HEK293 (cell line): ENCODE measurements at regions not wholly inside any gene's neighbourhood (a gene's known extent, or its start where the extent isn't known, plus 50 kb on each side); places are given as distances from the start of the nearest gene placed in this dataset.

ENCODE experiments used
- CTCF ChIA-PET: fragments of 350-600 bp; formaldehyde crosslinking; extraction: SDS; loops from one replicate; lab custom pipeline; 2021; ENCODE audit warnings: antibody characterized with exemption; lab: Yijun Ruan, JAX
- POLR2A ChIA-PET: fragments of 300-600 bp; formaldehyde crosslinking; extraction: SDS; loops from one replicate; lab custom pipeline; 2020; ENCODE audit warnings: antibody characterized with exemption, inconsistent platforms; lab: Yijun Ruan, JAX
- H3K27ac ChIP-seq: fragments of 200-500 bp; sonication (Bioruptor generic); 2 replicates; pipeline ENCODE4 v1.5.1; 2014; ENCODE audit warnings: low read depth, low read length, control low read depth, inconsistent platforms; ENCODE audit errors: extremely low read depth
- H3K36me3 ChIP-seq, 2 experiments: fragments of 200-500 bp in 1 of 2; sonication (Bioruptor generic) in 1 of 2; 1 replicate in 1 of 2; 2 replicates in 1 of 2; pipeline ENCODE4 v1.5.1; 2014 to 2017; ENCODE audit warnings: inconsistent platforms in 2 of 2, low read length in 2 of 2; ENCODE audit not compliant: control insufficient read depth in 2 of 2, insufficient read depth in 1 of 2
- H3K4me1 ChIP-seq: fragments of 200-500 bp; sonication (Bioruptor generic); 2 replicates; pipeline ENCODE4 v1.5.1; 2014; ENCODE audit warnings: mild to moderate bottlenecking, low read length, inconsistent platforms; ENCODE audit not compliant: control insufficient read depth, insufficient read depth
- H3K4me3 ChIP-seq: 2 replicates; pipeline ENCODE4 v1.5.1; 2011; ENCODE audit warnings: low read depth, mild to moderate bottlenecking, control low read depth, low read length, moderate library complexity
- H3K9me3 ChIP-seq: fragments of 200-500 bp; sonication (Bioruptor generic); 2 replicates; pipeline ENCODE4 v1.5.1; 2014; ENCODE audit warnings: low read depth, low read length, inconsistent platforms; ENCODE audit not compliant: control insufficient read depth, insufficient read depth
- EGR2 ChIP-seq: fragments of 450-650 bp; formaldehyde crosslinking; IDR thresholded peaks from 2 replicates; pipeline ENCODE4 v1.5.1; 2016; ENCODE audit warnings: low read depth, missing biosample characterization, missing genetic modification characterization
- FEZF1 ChIP-seq: fragments of 450-650 bp; formaldehyde crosslinking; IDR thresholded peaks from 2 replicates; pipeline ENCODE4 v1.5.1; 2016; ENCODE audit warnings: missing biosample characterization, missing genetic modification characterization
- GLI4 ChIP-seq: fragments of 450-650 bp; formaldehyde crosslinking; IDR thresholded peaks from 2 replicates; pipeline ENCODE4 v1.5.1; 2016; ENCODE audit warnings: missing biosample characterization, missing genetic modification characterization
- HOXD13 ChIP-seq: sonication (generic); formaldehyde crosslinking; IDR thresholded peaks from 2 replicates; pipeline ENCODE4 v1.8.0; 2022; ENCODE audit warnings: missing genetic modification reagents, borderline replicate concordance
- KLF16 ChIP-seq: fragments of 450-650 bp; formaldehyde crosslinking; IDR thresholded peaks from 2 replicates; pipeline ENCODE4 v1.5.1; 2017; ENCODE audit warnings: missing biosample characterization, missing genetic modification characterization
- SETDB1 ChIP-seq: IDR thresholded peaks from one replicate; pipeline ENCODE4 v1.6.1; 2017; ENCODE audit warnings: mild to moderate bottlenecking, low read length, moderate library complexity, mixed read lengths; ENCODE audit not compliant: insufficient read length
- YY1 ChIP-seq: fragments of 450-650 bp; formaldehyde crosslinking; IDR thresholded peaks from 2 replicates; pipeline ENCODE4 v1.5.1; 2018; ENCODE audit warnings: missing biosample characterization, missing genetic modification characterization
- ZBTB48 ChIP-seq: fragments of 450-650 bp; formaldehyde crosslinking; IDR thresholded peaks from 2 replicates; pipeline ENCODE4 v1.5.1; 2016; ENCODE audit warnings: missing biosample characterization, missing genetic modification characterization
- ZBTB7A ChIP-seq: fragments of 450-650 bp; formaldehyde crosslinking; IDR thresholded peaks from 2 replicates; pipeline ENCODE4 v1.5.1; 2016; ENCODE audit warnings: low read depth, missing biosample characterization, missing genetic modification characterization
- ZNF133 ChIP-seq: fragments of 450-650 bp; formaldehyde crosslinking; IDR thresholded peaks from 2 replicates; pipeline ENCODE4 v1.5.1; 2016; ENCODE audit warnings: missing biosample characterization, missing genetic modification characterization
- ZNF140 ChIP-seq: fragments of 450-650 bp; formaldehyde crosslinking; IDR thresholded peaks from 2 replicates; pipeline ENCODE4 v1.5.1; 2016; ENCODE audit warnings: missing biosample characterization, missing genetic modification characterization
- ZNF221 ChIP-seq: fragments of 450-650 bp; formaldehyde crosslinking; IDR thresholded peaks from 2 replicates; pipeline ENCODE4 v1.5.1; 2017; ENCODE audit warnings: missing biosample characterization, missing genetic modification characterization, borderline replicate concordance
- ZNF24 ChIP-seq: fragments of 450-650 bp; formaldehyde crosslinking; IDR thresholded peaks from 2 replicates; pipeline ENCODE4 v1.5.1; 2016; ENCODE audit warnings: missing biosample characterization, missing genetic modification characterization
- ZNF248 ChIP-seq: fragments of 450-650 bp; formaldehyde crosslinking; IDR thresholded peaks from 2 replicates; pipeline ENCODE4 v1.5.1; 2017; ENCODE audit warnings: missing biosample characterization, missing genetic modification characterization
- ZNF48 ChIP-seq: fragments of 450-650 bp; formaldehyde crosslinking; IDR thresholded peaks from 2 replicates; pipeline ENCODE4 v1.5.1; 2016; ENCODE audit warnings: missing biosample characterization, missing genetic modification characterization
- ZNF529 ChIP-seq: fragments of 450-650 bp; formaldehyde crosslinking; IDR thresholded peaks from 2 replicates; pipeline ENCODE4 v1.5.1; 2017; ENCODE audit warnings: missing genetic modification characterization, missing biosample characterization; ENCODE audit not compliant: insufficient replicate concordance
- ZNF549 ChIP-seq: fragments of 450-650 bp; IDR thresholded peaks from 2 replicates; pipeline ENCODE4 v1.5.1; 2018; ENCODE audit warnings: missing biosample characterization, missing genetic modification characterization, mild to moderate bottlenecking, inconsistent platforms, moderate library complexity
- ZNF621 ChIP-seq: fragments of 450-650 bp; formaldehyde crosslinking; IDR thresholded peaks from 2 replicates; pipeline ENCODE4 v1.5.1; 2017; ENCODE audit warnings: missing biosample characterization, missing genetic modification characterization
- ZNF623 ChIP-seq: fragments of 450-650 bp; formaldehyde crosslinking; IDR thresholded peaks from 2 replicates; pipeline ENCODE4 v1.5.1; 2016; ENCODE audit warnings: missing biosample characterization, missing genetic modification characterization
- ZNF654 ChIP-seq: fragments of 450-650 bp; formaldehyde crosslinking; IDR thresholded peaks from 2 replicates; pipeline ENCODE4 v1.5.1; 2016; ENCODE audit warnings: low read depth, missing biosample characterization, missing genetic modification characterization
- ZNF76 ChIP-seq: fragments of 450-650 bp; formaldehyde crosslinking; IDR thresholded peaks from 2 replicates; pipeline ENCODE4; 2016; ENCODE audit warnings: low read depth, missing biosample characterization, missing genetic modification characterization, borderline replicate concordance
- ZNF830 ChIP-seq: fragments of 450-650 bp; IDR thresholded peaks from 2 replicates; pipeline ENCODE4 v1.5.0; 2018; ENCODE audit warnings: missing biosample characterization, missing genetic modification characterization, low read depth, mild to moderate bottlenecking, moderate library complexity
- ZSCAN23 ChIP-seq: fragments of 450-650 bp; formaldehyde crosslinking; IDR thresholded peaks from 2 replicates; pipeline ENCODE4 v1.5.1; 2016; ENCODE audit warnings: missing biosample characterization, missing genetic modification characterization
- TF ChIP-seq, protein P1 (sequence below): fragments of 450-650 bp; formaldehyde crosslinking; IDR thresholded peaks from 2 replicates; pipeline ENCODE4 v1.5.1; 2016; ENCODE audit warnings: missing biosample characterization, missing genetic modification characterization
- TF ChIP-seq, protein P2 (sequence below): fragments of 450-650 bp; formaldehyde crosslinking; IDR thresholded peaks from 2 replicates; pipeline ENCODE4 v1.5.1; 2016; ENCODE audit warnings: missing biosample characterization, missing genetic modification characterization, borderline replicate concordance
- TF ChIP-seq, protein P3 (sequence below): fragments of 450-650 bp; formaldehyde crosslinking; conservative IDR thresholded peaks from 2 replicates; pipeline ENCODE4 v1.5.1; 2016; ENCODE audit warnings: low read depth, missing biosample characterization, missing genetic modification characterization
- TF ChIP-seq, protein P4 (sequence below): fragments of 450-650 bp; formaldehyde crosslinking; IDR thresholded peaks from 2 replicates; pipeline ENCODE4 v1.5.1; 2016; ENCODE audit warnings: missing biosample characterization, missing genetic modification characterization, low read depth

DNA sequence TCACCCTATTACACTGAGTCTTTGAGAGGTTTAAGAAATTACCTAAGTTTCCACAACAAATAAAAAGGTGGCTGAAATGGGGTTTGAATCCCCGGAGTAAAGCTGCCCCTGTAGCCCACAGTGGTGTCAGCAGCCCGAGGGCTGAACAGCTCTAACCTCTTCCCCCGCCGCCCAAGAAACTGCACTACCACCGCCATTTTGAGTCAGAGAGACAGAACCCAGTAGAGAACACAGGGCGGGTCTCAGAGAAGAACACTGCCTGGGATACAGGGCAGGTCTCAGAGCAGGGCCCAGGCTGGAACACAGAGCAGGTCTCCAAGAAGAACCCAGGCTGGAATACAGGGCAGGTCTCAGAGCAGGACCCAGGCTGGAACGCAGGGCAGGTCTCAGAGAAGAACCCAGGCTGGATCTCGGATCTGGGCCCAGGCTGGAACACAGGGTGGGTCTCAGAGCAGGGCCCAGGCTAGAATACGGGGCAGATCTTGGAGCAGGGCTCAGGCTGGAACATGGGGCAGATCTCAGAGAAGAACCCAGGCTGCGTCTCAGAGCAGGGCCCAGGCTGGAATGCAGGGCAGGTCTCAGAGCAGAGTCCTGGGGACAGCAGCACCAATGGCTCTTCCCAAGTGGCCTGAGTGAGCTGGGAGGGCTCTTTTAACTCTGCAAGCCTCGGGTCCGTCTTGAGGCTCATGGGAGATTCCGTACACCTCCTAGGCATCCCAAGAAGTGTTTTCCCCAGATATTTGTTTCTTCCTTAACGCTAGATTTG is 85.9 kb upstream of the LANCL2 start:
- Histone ChIP-seq H3K4me1 (no peaks in the 10 kb centered on the region), H3K27ac (no peak overlapping the region)
- ChIA-PET CTCF (interaction anchor here (0.6 to 4.1 kb wide), 8 partner anchors 9 to 710 kb away, joined by 3 to 22 read pairs (median 5); no protein-coding TSS in a partner anchor), POLR2A (no interaction called here)
- TF ChIP-seq, protein P1, sequence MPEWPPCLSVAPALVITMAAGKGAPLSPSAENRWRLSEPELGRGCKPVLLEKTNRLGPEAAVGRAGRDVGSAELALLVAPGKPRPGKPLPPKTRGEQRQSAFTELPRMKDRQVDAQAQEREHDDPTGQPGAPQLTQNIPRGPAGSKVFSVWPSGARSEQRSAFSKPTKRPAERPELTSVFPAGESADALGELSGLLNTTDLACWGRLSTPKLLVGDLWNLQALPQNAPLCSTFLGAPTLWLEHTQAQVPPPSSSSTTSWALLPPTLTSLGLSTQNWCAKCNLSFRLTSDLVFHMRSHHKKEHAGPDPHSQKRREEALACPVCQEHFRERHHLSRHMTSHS (tag by site-specific recombination), result no peak
- TF ChIP-seq, protein P2, sequence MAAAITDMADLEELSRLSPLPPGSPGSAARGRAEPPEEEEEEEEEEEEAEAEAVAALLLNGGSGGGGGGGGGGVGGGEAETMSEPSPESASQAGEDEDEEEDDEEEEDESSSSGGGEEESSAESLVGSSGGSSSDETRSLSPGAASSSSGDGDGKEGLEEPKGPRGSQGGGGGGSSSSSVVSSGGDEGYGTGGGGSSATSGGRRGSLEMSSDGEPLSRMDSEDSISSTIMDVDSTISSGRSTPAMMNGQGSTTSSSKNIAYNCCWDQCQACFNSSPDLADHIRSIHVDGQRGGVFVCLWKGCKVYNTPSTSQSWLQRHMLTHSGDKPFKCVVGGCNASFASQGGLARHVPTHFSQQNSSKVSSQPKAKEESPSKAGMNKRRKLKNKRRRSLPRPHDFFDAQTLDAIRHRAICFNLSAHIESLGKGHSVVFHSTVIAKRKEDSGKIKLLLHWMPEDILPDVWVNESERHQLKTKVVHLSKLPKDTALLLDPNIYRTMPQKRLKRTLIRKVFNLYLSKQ (tag by site-specific recombination), result no peak
- TF ChIP-seq ZNF48 (tag by site-specific recombination), result no peak
- TF ChIP-seq ZNF529 (tag by site-specific recombination), result no peak
- TF ChIP-seq ZBTB48, result no peak
- no peak for TF ChIP-seq ZNF623 (tag by site-specific recombination)
- TF ChIP-seq, protein P3, sequence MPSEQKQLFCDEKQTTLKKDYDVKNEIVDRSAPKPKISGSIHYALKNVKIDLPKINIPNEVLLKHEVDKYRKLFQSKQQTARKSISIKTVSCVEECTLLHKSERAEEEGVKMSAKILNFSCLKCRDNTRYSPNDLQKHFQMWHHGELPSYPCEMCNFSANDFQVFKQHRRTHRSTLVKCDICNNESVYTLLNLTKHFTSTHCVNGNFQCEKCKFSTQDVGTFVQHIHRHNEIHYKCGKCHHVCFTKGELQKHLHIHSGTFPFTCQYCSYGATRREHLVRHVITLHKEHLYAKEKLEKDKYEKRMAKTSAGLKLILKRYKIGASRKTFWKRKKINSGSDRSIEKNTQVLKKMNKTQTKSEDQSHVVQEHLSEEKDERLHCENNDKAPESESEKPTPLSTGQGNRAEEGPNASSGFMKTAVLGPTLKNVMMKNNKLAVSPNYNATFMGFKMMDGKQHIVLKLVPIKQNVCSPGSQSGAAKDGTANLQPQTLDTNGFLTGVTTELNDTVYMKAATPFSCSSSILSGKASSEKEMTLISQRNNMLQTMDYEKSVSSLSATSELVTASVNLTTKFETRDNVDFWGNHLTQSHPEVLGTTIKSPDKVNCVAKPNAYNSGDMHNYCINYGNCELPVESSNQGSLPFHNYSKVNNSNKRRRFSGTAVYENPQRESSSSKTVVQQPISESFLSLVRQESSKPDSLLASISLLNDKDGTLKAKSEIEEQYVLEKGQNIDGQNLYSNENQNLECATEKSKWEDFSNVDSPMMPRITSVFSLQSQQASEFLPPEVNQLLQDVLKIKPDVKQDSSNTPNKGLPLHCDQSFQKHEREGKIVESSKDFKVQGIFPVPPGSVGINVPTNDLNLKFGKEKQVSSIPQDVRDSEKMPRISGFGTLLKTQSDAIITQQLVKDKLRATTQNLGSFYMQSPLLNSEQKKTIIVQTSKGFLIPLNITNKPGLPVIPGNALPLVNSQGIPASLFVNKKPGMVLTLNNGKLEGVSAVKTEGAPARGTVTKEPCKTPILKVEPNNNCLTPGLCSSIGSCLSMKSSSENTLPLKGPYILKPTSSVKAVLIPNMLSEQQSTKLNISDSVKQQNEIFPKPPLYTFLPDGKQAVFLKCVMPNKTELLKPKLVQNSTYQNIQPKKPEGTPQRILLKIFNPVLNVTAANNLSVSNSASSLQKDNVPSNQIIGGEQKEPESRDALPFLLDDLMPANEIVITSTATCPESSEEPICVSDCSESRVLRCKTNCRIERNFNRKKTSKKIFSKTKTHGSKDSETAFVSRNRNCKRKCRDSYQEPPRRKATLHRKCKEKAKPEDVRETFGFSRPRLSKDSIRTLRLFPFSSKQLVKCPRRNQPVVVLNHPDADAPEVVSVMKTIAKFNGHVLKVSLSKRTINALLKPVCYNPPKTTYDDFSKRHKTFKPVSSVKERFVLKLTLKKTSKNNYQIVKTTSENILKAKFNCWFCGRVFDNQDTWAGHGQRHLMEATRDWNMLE (tag by site-specific recombination), result no peak
- TF ChIP-seq ZNF133 (tag by site-specific recombination), result no peak
- no peak for TF ChIP-seq GLI4 (tag by site-specific recombination)
- no peak for TF ChIP-seq ZNF24
- no peak for TF ChIP-seq ZNF140
- TF ChIP-seq ZNF830 (tag by site-specific recombination), result no peak
- TF ChIP-seq EGR2 (tag by site-specific recombination), result no peak
- TF ChIP-seq, all 188 proteins: peak for 0
- no peaks in the 10 kb centered on the region for H3K9me3 ChIP-seq
- H3K36me3 ChIP-seq, result no peaks in the 10 kb centered on the region
- no peak overlapping the region for H3K4me3 ChIP-seq

DNA sequence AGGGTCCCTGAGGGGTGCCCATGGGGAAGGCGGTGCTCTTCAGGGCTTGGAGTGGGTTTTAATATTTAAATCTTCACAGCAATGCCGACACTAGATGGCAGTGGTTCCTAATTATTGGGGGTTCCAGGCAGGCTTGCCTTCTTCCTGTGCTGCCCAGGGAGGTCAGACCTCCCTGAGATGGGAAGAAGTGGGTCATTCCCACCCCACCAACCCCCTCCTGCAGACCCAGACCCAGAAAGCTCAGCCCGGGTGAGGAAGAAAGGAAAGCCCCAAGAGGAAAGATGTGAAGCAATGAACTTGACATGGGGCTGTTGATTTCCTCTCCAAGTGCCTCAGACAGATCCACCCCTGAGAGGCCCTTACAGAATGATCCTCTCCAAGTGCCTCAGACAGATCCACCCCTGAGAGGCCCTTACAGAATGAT is 85.1 kb upstream of the LANCL2 start:
- H3K9me3 ChIP-seq, result no peaks in the 10 kb centered on the region
- no peaks in the 10 kb centered on the region for H3K4me1 ChIP-seq
- H3K36me3 ChIP-seq, result no peaks in the 10 kb centered on the region
- POLR2A ChIA-PET, result no interaction called here
- H3K27ac ChIP-seq, result no peak overlapping the region
- H3K4me3 ChIP-seq, result no peak overlapping the region
- CTCF ChIA-PET, result interaction anchor here (0.6 to 4.1 kb wide), 14 partner anchors 8 to 808 kb away, joined by 3 to 22 read pairs (median 3); no protein-coding TSS in a partner anchor
- TF ChIP-seq ZBTB7A (tag by site-specific recombination) (no peak), ZSCAN23 (tag by site-specific recombination) (no peak), ZNF621 (tag by site-specific recombination) (no peak), ZNF221 (tag by site-specific recombination) (no peak), KLF16 (tag by site-specific recombination) (no peak), HOXD13 (CRISPR knock-in tag) (no peak), ZNF76 (tag by site-specific recombination) (no peak), ZNF529 (tag by site-specific recombination) (no peak), SETDB1 (no peak), ZNF549 (tag by site-specific recombination) (no peak), GLI4 (tag by site-specific recombination) (no peak), ZNF654 (tag by site-specific recombination) (peak; percentile 76), ZNF248 (tag by site-specific recombination) (no peak), YY1 (no peak), FEZF1 (no peak)
- TF ChIP-seq, protein P4, sequence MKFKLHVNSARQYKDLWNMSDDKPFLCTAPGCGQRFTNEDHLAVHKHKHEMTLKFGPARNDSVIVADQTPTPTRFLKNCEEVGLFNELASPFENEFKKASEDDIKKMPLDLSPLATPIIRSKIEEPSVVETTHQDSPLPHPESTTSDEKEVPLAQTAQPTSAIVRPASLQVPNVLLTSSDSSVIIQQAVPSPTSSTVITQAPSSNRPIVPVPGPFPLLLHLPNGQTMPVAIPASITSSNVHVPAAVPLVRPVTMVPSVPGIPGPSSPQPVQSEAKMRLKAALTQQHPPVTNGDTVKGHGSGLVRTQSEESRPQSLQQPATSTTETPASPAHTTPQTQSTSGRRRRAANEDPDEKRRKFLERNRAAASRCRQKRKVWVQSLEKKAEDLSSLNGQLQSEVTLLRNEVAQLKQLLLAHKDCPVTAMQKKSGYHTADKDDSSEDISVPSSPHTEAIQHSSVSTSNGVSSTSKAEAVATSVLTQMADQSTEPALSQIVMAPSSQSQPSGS, result no peak
